Activated naive CD4-positive, alpha-beta T cell treated with anti-CD3 and anti-CD28 coated beads, Interleukin-2, amount 50 U/mL, for 72 hours (primary cell): ENCODE measurements at regions not wholly inside any gene's neighbourhood (a gene's known extent, or its start where the extent isn't known, plus 50 kb on each side); places are given as distances from the start of the nearest gene placed in this dataset.
A peak's percentile ranks its signal among the peaks of the same experiment; 100 is the strongest.
"Not testable (repeated sequence)": the region's sequence is repeated elsewhere in the genome, so short reads cannot be mapped to it uniquely, and the experiment has no call there.

Source experiments
- ATAC-seq, 2 donors: fragments of 150-1000 bp; cut with Tn5 transposase; 2 replicates each; pipeline ENCODE4 v1.10.0; 2021; ENCODE audit warnings: mild to moderate bottlenecking in 2 of 2, moderate library complexity in 2 of 2
- DNase-seq, 2 donors: peaks; one replicate each; pipeline ENCODE4 v3.0.0; 2021 to 2022; ENCODE audit warnings: low spot score in 2 of 2
- H3K27ac Mint-ChIP-seq, 2 donors: one replicate each; pipeline ENCODE4 v1.8.0; 2022; ENCODE audit warnings: mild to moderate bottlenecking in 2 of 2, mixed read lengths in 2 of 2
- H3K36me3 Mint-ChIP-seq, 2 donors: one replicate each; pipeline ENCODE4 v1.8.0; 2022; ENCODE audit warnings: mixed read lengths in 2 of 2
- H3K9me3 Mint-ChIP-seq, 2 donors: one replicate each; pipeline ENCODE4 v1.8.0; 2022; ENCODE audit warnings: mixed read lengths in 2 of 2

DNA sequence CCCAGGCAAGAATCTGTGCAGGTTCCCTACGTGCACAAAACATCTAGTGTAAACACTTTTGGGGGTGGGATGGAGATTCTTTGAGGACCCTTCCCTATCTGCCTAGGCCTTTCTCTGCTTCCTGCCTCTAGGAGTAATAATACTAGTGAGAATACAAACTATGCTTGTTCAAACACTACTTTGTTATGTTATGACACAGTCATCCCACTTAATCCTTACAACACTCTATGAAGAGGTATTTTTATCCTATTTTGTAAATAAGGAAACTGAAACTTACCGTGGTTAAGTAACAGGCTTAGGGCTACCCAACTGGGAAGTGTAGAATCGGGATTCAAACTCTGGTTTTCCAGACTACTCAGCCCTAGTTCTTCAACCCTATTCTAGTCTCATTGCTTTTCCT lies 96.5 kb downstream of the KCNA5 start:
- Mint-ChIP-seq H3K27ac (no peak overlapping the region), H3K9me3 (no peaks in the 10 kb centered on the region), H3K36me3 (no peaks in the 10 kb centered on the region)
- ATAC-seq (no peak), DNase-seq (no peak)

GRCh38 chr12:5148880-5149279 lies 105.2 kb downstream of the KCNA5 start:
- Mint-ChIP-seq H3K36me3 (no peaks in the 10 kb centered on the region), H3K27ac (no peak overlapping the region), H3K9me3 (no peaks in the 10 kb centered on the region)
- ATAC-seq (no peak), DNase-seq (no peak)

DNA sequence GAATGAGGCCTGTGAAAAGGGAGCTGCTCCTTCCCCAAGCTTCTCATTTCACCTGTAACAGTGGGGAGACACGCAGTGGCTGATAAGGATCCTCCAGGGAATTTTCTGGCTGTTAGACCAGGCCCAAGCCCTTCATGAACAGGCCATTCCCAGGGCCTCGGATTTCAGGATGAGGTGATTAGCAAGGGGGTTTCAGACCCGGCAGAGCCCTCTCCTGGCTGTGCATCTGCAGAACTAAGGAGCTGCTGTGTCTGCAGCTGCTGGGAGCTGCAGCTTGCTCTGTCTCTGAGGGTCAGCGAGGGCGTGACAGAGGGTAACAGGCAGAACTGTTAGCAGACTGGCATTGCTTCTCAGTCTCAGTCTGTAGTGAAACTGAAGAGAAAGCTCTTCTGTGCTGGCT lies 110.4 kb downstream of the KCNA5 start:
- ATAC-seq (no peak), DNase-seq (no peak)
- H3K9me3 Mint-ChIP-seq, result no peaks in the 10 kb centered on the region
- no peak overlapping the region for H3K27ac Mint-ChIP-seq
- no peaks in the 10 kb centered on the region for H3K36me3 Mint-ChIP-seq

GRCh38 chr12:5155866-5156265 lies 112.2 kb downstream of the KCNA5 start:
- Mint-ChIP-seq H3K9me3 (no peaks in the 10 kb centered on the region), H3K27ac (no peak overlapping the region), H3K36me3 (no peaks in the 10 kb centered on the region)
- DNase-seq (no peak), ATAC-seq (no peak)

DNA sequence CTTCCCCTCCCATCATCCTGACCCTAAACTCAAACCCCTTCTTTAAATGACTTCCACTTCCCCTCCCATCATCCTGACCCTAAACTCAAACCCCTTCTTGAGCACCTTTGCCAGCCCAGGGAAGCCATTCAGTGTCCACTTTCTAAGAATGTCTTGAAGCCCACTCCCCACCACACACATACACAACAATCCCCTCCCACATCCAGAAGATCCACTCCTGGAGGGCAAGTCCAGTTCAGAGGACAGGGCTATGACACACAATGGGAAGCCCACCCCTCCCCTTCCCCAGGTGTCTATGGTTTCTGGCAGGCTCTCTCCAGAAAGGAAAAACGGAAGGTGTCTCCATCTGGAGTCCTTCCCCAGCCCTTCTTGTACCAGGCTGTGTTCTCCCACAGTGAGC lies 117.1 kb downstream of the KCNA5 start:
- DNase-seq, result no peak
- no peak overlapping the region for H3K27ac Mint-ChIP-seq
- no peaks in the 10 kb centered on the region for H3K36me3 Mint-ChIP-seq
- H3K9me3 Mint-ChIP-seq, result no peaks in the 10 kb centered on the region
- ATAC-seq, result no peak

DNA sequence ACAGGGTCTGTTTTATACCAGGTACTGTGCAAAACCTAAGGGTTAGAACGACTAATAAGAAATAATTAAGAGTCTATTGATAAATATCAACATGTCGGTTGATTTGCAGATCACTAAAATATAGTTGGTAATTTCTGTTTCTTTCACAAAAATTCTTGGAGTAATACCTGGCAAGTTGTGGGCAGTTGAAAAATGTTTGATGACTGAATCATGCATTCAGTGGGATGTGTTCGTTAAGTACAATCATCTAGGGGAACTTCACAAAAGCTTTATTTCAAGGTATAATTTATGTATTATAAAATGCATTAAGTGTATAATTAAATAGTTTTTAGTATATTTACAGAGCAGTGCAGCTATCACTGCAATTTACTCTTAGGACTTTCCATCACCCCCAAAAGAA lies 120.0 kb downstream of the KCNA5 start:
- ATAC-seq, result no peak
- Mint-ChIP-seq H3K9me3 (no peaks in the 10 kb centered on the region), H3K36me3 (no peaks in the 10 kb centered on the region)

DNA sequence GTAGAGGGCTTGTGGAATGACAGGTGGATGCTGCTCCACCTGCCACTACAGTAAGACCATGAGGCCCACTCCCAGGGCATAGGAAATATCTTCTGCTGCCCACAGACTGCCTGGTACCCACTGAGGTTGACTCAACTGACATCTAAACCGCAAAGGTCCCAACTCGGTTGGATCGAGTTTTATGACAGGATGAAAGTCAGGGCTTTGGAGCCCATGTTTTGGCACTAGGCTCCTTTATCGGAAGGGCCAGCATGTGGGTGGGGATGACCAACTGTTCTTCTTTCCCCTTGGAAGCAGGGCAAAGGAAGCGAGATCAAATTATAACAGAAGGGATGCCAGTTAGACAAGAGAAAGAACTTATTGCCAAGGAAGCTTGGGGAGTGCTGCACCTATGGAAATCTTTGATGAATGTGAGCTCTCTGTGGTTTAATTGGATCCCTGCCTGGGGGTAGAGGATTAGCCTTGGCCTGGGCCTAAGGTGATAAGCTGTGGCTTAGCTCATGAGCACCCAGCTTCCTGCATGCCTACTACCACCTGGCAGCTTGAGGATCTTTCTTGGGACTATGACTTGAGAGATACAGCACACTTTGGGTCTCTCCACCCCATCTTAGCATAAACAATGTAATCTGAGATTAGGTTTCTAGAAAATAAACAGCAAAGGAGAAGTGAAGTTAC lies 121.8 kb downstream of the KCNA5 start:
- no peak overlapping the region for H3K27ac Mint-ChIP-seq
- DNase-seq, result no peak
- no peaks in the 10 kb centered on the region for H3K36me3 Mint-ChIP-seq
- no peak for ATAC-seq
- H3K9me3 Mint-ChIP-seq, result no peaks in the 10 kb centered on the region

More for the DNA sequence above, 120.0 kb downstream of the KCNA5 start:
- DNase-seq, result no peak
- H3K27ac Mint-ChIP-seq, result no peak overlapping the region

- H3K36me3 Mint-ChIP-seq, result no peaks in the 10 kb centered on the region
- no peak for DNase-seq
- ATAC-seq, result no peak
These were observed 123.3 kb downstream of the KCNA5 start for GRCh38 chr12:5166976-5167375.

GRCh38 chr12:5168148-5168547 lies 124.5 kb downstream of the KCNA5 start:
- ATAC-seq (no peak), DNase-seq (no peak)
- no peaks in the 10 kb centered on the region for H3K9me3 Mint-ChIP-seq
- H3K27ac Mint-ChIP-seq, result no peak overlapping the region
- H3K36me3 Mint-ChIP-seq, result no peaks in the 10 kb centered on the region

More at GRCh38 chr12:5166976-5167375, 123.3 kb downstream of the KCNA5 start:
- Mint-ChIP-seq H3K27ac (no peak overlapping the region), H3K9me3 (no peaks in the 10 kb centered on the region)

- H3K36me3 Mint-ChIP-seq, result no peaks in the 10 kb centered on the region
- DNase-seq, result no peak
- ATAC-seq, result no peak
- H3K27ac Mint-ChIP-seq, result no peak overlapping the region
- no peaks in the 10 kb centered on the region for H3K9me3 Mint-ChIP-seq
These were observed 127.2 kb downstream of the KCNA5 start for GRCh38 chr12:5170844-5171243.

GRCh38 chr12:5171701-5172100 lies 128.0 kb downstream of the KCNA5 start:
- Mint-ChIP-seq H3K9me3 (no peaks in the 10 kb centered on the region), H3K27ac (no peak overlapping the region), H3K36me3 (no peaks in the 10 kb centered on the region)
- ATAC-seq, result no peak
- DNase-seq, result peak in 1 of 2 donors; percentile 3

- ATAC-seq (no peak), DNase-seq (no peak)
- no peaks in the 10 kb centered on the region for H3K36me3 Mint-ChIP-seq
- H3K9me3 Mint-ChIP-seq, result no peaks in the 10 kb centered on the region
- no peak overlapping the region for H3K27ac Mint-ChIP-seq
These were observed 129.2 kb downstream of the KCNA5 start for GRCh38 chr12:5172886-5173285.

- no peak for ATAC-seq
- Mint-ChIP-seq H3K27ac (no peak overlapping the region), H3K36me3 (no peaks in the 10 kb centered on the region)
These were observed 129.9 kb downstream of the KCNA5 start for GRCh38 chr12:5173511-5174011.

GRCh38 chr12:5175415-5175814 lies 131.7 kb downstream of the KCNA5 start:
- ATAC-seq, H3K36me3 Mint-ChIP-seq, H3K9me3 Mint-ChIP-seq, H3K27ac Mint-ChIP-seq, DNase-seq: not testable (repeated sequence)

More at GRCh38 chr12:5173511-5174011, 129.9 kb downstream of the KCNA5 start:
- no peak for DNase-seq
- no peaks in the 10 kb centered on the region for H3K9me3 Mint-ChIP-seq

DNA sequence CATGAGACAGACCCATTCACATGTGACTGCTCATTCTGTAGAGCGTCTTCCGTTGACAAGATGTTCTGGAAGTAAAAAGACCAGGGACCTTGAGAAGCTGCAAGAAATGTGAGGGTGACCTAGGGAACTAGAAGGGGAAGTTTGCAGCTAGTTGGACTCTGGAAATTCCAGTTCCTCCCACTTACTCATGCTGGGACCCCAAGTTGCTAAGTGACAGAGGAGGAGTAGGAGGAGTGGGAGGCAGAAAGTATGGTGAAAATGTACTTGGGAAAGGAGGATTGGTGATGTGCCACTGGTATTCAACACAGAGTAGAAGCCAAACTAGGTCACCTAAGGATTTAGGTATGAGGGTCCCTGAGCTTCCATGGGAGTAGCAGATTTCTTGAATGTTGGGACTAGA lies 132.4 kb downstream of the KCNA5 start:
- ATAC-seq (no peak), DNase-seq (no peak)
- Mint-ChIP-seq H3K9me3 (no peaks in the 10 kb centered on the region), H3K36me3 (no peaks in the 10 kb centered on the region), H3K27ac (no peak overlapping the region)

DNA sequence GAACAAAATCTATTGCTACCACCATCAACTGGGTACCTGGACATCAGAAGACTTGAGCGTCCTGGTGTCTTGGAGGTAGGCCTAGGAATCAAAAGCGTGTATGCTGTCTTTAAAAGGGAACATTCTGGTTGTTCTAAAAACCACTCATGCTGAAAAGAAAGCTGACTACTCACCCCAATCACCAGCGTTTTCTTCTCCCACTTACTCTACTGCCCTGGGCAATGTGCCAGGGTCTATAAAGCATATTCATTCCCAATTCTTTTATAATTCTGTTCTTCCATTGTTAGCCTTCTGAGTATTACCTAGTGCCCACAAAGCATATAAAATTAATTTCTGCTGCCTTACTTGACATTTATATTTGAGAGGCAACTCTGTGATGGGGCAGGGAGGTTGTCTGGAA lies 133.4 kb downstream of the KCNA5 start:
- Mint-ChIP-seq H3K36me3 (no peaks in the 10 kb centered on the region), H3K27ac (no peak overlapping the region), H3K9me3 (no peaks in the 10 kb centered on the region)
- DNase-seq (no peak), ATAC-seq (no peak)

- ATAC-seq (no peak), DNase-seq (no peak)
- no peaks in the 10 kb centered on the region for H3K36me3 Mint-ChIP-seq
- H3K9me3 Mint-ChIP-seq, result no peaks in the 10 kb centered on the region
- no peak overlapping the region for H3K27ac Mint-ChIP-seq
These were observed 134.1 kb downstream of the KCNA5 start for GRCh38 chr12:5177731-5178130.

GRCh38 chr12:5178571-5178970 lies 134.9 kb downstream of the KCNA5 start:
- H3K9me3 Mint-ChIP-seq, result no peaks in the 10 kb centered on the region
- no peaks in the 10 kb centered on the region for H3K36me3 Mint-ChIP-seq
- DNase-seq (no peak), ATAC-seq (no peak)
- no peak overlapping the region for H3K27ac Mint-ChIP-seq
